ENCODE measurements at regions not wholly inside any gene's neighbourhood (a gene's known extent, or its start where the extent isn't known, plus 50 kb on each side); places are given as distances from the start of the nearest gene placed in this dataset.

DNA sequence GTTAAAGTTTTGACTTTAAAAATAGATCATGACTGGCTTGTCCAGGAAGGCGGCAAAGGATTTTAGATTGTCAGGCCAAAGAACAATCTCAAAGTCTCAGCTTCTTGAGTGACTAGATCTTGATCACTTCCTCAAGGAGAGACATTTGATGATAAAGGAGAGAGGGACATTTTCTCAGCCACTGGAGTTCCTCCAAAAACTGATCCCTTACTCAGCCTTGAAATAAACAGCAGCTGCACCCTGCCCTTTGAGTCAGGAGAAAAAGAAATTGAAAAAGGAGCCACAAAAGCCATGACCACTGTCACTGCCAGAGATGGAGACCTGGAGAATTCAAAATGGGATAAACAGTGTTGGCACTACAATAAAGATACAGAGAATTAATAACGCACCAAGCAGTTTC, 288.4 kb upstream of the PRMT6 start:
- Histone ChIP-seq H3K27ac (ENCODE audit: low read depth, low read length, poor library complexity, severe bottlenecking) (no peak overlapping the region), H3K9me3 (ENCODE audit: low read depth, low read length, poor library complexity, severe bottlenecking) (no peaks in the 10 kb centered on the region), H3K27me3 (replicated peaks; ENCODE audit: insufficient read depth, low read depth, low read length, poor library complexity) (no peaks in the 10 kb centered on the region), H3K4me1 (ENCODE audit: insufficient read depth, low read length, poor library complexity, severe bottlenecking) (no peaks in the 10 kb centered on the region), H3K4me3 (ENCODE audit: low read depth, low read length, poor library complexity, severe bottlenecking) (no peak overlapping the region), H3K36me3 (ENCODE audit: insufficient read depth, low read length, poor library complexity, severe bottlenecking) (no peaks in the 10 kb centered on the region)
- intact Hi-C loops (cut with micrococcal nuclease; ENCODE audit: unreplicated experiment), result no loop called here
- ChIA-PET CTCF (no interaction called here), POLR2A (ENCODE audit: low non-redundant PET) (no interaction called here)
- BruUV-seq (replicated peaks), result no TSS peak
- no peak for DNase-seq (ENCODE audit: low spot score)
- TF ChIP-seq EZH2 (IDR thresholded peaks at IDR 0.05; ENCODE audit: borderline replicate concordance, low read depth, low read length, poor library complexity, severe bottlenecking), result no peak
- TF ChIP-seq, protein P1, sequence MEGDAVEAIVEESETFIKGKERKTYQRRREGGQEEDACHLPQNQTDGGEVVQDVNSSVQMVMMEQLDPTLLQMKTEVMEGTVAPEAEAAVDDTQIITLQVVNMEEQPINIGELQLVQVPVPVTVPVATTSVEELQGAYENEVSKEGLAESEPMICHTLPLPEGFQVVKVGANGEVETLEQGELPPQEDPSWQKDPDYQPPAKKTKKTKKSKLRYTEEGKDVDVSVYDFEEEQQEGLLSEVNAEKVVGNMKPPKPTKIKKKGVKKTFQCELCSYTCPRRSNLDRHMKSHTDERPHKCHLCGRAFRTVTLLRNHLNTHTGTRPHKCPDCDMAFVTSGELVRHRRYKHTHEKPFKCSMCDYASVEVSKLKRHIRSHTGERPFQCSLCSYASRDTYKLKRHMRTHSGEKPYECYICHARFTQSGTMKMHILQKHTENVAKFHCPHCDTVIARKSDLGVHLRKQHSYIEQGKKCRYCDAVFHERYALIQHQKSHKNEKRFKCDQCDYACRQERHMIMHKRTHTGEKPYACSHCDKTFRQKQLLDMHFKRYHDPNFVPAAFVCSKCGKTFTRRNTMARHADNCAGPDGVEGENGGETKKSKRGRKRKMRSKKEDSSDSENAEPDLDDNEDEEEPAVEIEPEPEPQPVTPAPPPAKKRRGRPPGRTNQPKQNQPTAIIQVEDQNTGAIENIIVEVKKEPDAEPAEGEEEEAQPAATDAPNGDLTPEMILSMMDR (conservative IDR thresholded peaks at IDR 0.05; ENCODE audit: low read depth, low read length), result no peak

DNA sequence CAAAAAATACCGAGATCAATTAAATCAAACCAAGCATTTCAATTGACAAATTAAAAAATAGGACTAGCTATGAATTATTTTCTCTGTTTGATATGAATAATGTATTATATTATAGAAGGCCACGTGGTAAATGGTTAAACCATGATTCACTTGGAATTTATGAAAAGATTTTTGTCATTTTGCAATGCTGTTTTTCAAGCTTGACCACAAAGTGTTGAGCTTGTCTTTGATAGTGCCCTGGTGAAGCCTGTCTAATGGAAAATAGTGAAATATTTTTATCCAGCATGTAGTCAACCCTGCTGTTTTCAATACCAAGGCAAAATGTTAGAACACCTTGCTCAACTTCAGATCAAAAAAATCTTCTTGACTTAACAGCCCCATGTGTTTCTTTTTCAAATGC, 288.0 kb upstream of the PRMT6 start:
- BruUV-seq (replicated peaks), result no TSS peak
- intact Hi-C loops (cut with micrococcal nuclease; ENCODE audit: unreplicated experiment), result no loop called here
- Histone ChIP-seq H3K4me3 (ENCODE audit: low read depth, low read length, poor library complexity, severe bottlenecking) (no peak overlapping the region), H3K36me3 (ENCODE audit: insufficient read depth, low read length, poor library complexity, severe bottlenecking) (no peaks in the 10 kb centered on the region), H3K27me3 (replicated peaks; ENCODE audit: insufficient read depth, low read depth, low read length, poor library complexity) (no peaks in the 10 kb centered on the region), H3K27ac (ENCODE audit: low read depth, low read length, poor library complexity, severe bottlenecking) (no peak overlapping the region), H3K4me1 (ENCODE audit: insufficient read depth, low read length, poor library complexity, severe bottlenecking) (no peaks in the 10 kb centered on the region), H3K9me3 (ENCODE audit: low read depth, low read length, poor library complexity, severe bottlenecking) (no peaks in the 10 kb centered on the region)
- POLR2A ChIA-PET (ENCODE audit: low non-redundant PET), result no interaction called here
- no peak for TF ChIP-seq EZH2 (IDR thresholded peaks at IDR 0.05; ENCODE audit: borderline replicate concordance, low read depth, low read length, poor library complexity, severe bottlenecking)
- TF ChIP-seq, protein P1 (conservative IDR thresholded peaks at IDR 0.05; ENCODE audit: low read depth, low read length), result no peak
- no peak for DNase-seq (ENCODE audit: low spot score)
- CTCF ChIA-PET, result no interaction called here

DNA sequence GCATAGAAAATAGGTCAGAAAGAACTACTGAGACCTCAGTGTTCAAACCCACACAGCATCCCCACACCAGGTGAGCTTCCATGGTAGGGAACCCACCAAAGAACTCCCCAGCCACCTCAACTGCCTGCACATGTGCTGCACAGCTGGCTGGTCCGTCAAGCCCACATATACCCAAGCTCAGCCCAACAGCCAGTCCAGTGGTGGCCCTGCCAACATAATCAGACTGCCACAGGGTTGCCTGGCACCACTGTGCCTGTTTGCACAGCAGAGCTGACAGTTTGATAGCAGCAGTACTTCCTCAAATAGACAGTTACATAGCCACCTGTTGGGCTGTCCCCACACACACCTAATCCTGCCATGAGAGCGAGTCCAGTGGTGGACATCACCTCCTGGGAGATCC, 283.3 kb upstream of the PRMT6 start:
- no TSS peak for BruUV-seq (replicated peaks)
- H3K27me3 ChIP-seq (replicated peaks; ENCODE audit: insufficient read depth, low read depth, low read length, poor library complexity), result no peaks in the 10 kb centered on the region
- intact Hi-C loops (cut with micrococcal nuclease; ENCODE audit: unreplicated experiment), result no loop called here
- no peaks in the 10 kb centered on the region for H3K4me1 ChIP-seq (ENCODE audit: insufficient read depth, low read length, poor library complexity, severe bottlenecking)
- DNase-seq (ENCODE audit: low spot score), result no peak
- H3K27ac ChIP-seq (ENCODE audit: low read depth, low read length, poor library complexity, severe bottlenecking), result no peak overlapping the region
- H3K9me3 ChIP-seq (ENCODE audit: low read depth, low read length, poor library complexity, severe bottlenecking), result peaks cover 28% of the 10 kb centered on the region
- ChIA-PET POLR2A (ENCODE audit: low non-redundant PET) (interaction anchor here (0.5 kb wide), 1 partner anchor 205 kb away, joined by 3 read pairs; no protein-coding TSS in a partner anchor), CTCF (no interaction called here)
- TF ChIP-seq, protein P1 (conservative IDR thresholded peaks at IDR 0.05; ENCODE audit: low read depth, low read length), result no peak
- TF ChIP-seq EZH2 (IDR thresholded peaks at IDR 0.05; ENCODE audit: borderline replicate concordance, low read depth, low read length, poor library complexity, severe bottlenecking), result no peak
- H3K4me3 ChIP-seq (ENCODE audit: low read depth, low read length, poor library complexity, severe bottlenecking), result no peak overlapping the region
- H3K36me3 ChIP-seq (ENCODE audit: insufficient read depth, low read length, poor library complexity, severe bottlenecking), result no peaks in the 10 kb centered on the region

All from A673 (cell line).